Cerebellar nuclear complex (tissue), 1 donor: ENCODE measurements at regions not wholly inside any gene's neighbourhood (a gene's known extent, or its start where the extent isn't known, plus 50 kb on each side); places are given as distances from the start of the nearest gene placed in this dataset.

ENCODE experiments used
- DNase-seq, 2 experiments: peaks; one replicate each; lab custom pipeline; 2025; lab: John Stamatoyannopoulos, UW

DNA sequence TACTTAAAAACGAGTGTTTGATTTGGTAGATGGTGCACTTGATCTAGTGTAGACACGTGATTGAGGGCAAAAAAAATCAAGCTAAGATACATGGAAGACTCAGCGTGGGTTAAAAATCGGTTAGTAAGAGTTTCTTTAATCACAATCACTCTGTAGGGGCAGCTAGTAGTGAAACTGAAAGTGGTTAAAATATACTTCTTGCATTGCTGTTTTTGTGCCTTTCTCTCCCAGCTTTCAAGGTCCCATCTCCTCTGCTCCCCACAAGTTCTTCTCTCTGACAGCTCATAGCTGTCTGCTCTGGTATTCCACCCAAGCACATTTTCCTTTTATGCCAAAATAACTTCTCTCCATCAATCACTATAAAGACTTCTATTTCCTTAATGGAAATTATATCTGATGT, 1089.7 kb downstream of the EFNB2 start:
- no peak for DNase-seq

- no peak for DNase-seq
These were observed 1092.3 kb downstream of the EFNB2 start for GRCh38 chr13:105442949-105443699.

- DNase-seq, result no peak
These were observed 1093.4 kb downstream of the EFNB2 start for GRCh38 chr13:105442040-105442439.

DNA sequence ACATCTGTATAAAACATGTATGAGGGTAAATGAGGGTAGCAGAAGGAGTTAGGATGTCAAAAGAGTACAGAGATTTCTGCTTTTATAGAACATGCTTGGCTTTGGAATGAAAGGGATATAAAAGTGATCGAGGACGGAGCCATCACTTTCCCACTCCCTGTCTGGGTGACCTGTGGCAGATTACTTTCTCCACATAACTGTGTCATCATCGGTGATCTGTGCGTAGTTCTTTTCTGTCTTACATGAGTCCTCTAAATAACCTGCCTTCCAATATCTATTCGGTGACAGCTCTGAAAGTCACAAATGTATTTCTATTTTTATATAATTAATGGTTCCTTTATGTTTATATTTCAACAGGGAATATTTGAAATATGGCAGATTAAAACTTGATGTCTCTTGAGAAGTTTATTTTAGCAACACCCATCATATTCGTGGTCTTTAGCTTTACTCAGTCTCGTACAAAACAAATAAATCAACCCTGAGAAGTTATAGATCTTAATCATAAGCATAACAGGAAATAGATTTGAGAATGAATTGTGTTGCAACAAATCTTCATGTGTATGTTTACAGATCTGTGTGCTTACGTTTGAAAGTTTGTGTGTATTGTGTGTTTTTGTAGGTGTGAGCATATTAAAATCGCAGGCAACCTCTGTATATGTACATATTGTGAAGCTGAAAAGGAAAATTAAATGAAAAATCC, 1094.3 kb downstream of the EFNB2 start:
- DNase-seq, result no peak

DNA sequence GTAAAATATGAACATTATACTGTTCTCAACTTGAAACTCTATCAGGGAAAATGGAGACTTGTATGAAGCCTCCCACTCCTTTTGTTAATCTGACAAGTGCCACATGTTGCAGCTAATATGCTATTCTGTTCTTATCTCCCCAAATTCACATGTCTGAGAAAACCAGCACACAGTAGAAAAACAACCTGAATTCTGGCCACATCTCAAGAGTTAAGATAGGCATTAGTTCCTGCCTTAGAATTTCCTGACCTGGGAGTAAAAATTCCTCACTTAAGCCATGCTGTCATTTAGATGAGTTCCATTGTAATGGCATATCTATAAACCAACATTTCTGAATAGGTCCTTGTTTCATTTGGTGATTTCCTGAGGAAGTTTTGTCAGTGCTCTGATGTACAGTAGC, 1098.5 kb downstream of the EFNB2 start:
- no peak for DNase-seq

DNA sequence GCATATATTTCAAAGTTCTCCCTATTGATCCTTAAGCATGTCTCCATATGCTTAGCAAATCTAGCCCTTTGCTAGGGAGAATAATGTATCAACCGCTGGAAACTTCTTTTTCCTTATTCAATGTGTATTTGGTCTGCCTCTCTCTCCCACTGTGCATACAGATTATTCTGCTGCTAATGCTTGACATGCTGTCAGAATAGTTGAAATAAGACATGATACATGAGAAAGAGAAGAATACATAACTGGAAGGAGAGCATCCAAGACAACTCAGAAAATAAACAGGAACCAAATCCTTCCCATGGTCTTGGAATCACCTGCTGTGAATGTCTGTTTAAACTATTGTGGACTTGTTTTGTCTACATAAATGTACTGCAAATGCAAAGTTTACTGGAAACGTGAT, 1103.0 kb downstream of the EFNB2 start:
- DNase-seq, result no peak

- no peak for DNase-seq
These were observed 1106.7 kb downstream of the EFNB2 start for GRCh38 chr13:105428811-105429210.

- DNase-seq, result no peak
These were observed 1109.0 kb downstream of the EFNB2 start for GRCh38 chr13:105426441-105426840.

- DNase-seq, result no peak
These were observed 1120.8 kb downstream of the EFNB2 start for GRCh38 chr13:105414639-105415038.

DNA sequence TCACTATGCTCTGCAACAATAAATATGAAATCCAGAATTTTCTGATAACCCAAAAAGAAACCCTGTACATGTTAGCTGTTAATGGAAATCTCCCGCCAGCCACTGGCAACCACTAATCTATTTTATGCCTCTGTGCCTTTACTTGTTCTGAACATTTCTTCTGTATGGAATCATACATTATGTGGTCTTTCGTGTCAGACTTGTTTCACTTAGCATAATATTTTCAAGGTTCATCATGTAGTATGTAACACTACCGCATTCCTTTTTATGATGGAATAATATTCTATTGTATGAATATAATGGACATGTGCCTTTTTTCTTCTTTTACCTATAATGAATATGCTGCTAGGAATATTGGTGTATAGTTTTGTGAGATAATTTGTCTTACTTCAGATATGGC, 1123.3 kb downstream of the EFNB2 start:
- no peak for DNase-seq

GRCh38 chr13:105410602-105411001, 1124.9 kb downstream of the EFNB2 start:
- DNase-seq, result no peak

DNA sequence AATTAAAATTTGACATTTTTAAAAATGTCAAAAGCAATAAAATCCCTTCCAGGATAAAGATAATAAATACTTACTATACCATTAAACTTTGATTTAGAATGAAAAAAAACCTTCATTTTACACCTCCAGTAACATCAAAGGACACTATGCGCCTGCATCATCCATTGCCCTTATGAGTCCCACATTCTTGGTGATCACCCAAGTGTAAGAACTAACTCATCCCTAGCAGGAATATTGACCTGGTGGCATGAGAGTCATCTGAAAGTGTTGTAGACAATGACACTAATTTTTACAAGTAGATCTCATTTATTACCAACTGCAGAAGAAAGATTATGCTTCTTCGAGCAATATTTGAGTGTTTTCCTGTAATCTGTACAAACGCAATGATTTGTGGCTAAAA, 1128.9 kb downstream of the EFNB2 start:
- DNase-seq, result no peak

GRCh38 chr13:105403086-105403485, 1132.4 kb downstream of the EFNB2 start:
- no peak for DNase-seq

DNA sequence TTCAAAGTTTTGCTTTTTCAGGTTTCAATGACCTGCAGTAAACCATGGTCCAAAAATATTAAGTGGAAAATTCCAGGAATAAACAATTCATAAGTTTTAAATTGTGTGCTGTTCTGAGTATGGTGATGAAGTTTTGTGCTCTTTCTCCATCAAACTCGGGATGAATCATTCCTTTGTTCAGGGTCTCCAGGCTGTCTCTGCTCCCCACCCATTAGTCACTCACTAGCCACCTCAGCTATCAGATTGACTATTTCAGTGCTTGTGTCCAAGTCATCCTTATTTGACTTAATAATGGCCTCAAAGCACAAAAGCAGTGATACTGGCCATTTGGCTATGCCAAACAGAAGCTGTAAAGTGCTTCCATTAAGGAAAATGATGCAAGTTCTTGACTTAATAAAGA, 1140.4 kb downstream of the EFNB2 start:
- DNase-seq, result no peak

DNA sequence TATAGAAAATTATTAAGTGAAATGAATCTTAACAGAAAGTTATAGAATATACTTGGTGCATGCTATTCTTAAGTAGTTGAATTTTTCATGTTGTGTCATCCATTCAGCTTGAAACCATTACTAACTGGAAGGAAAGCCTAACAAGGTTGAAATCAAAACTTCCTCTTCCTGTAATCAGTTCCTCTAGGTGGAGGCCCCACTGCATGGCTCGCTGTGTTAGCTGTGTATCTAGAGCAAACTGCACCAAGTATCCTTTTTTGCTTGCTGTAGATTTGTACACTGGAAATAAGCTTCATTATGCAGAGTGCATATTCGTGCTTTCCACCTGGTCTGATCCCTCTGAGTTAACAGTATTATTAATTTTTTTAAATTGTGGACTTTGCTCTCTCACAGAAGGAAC, 1146.1 kb downstream of the EFNB2 start:
- no peak for DNase-seq

DNA sequence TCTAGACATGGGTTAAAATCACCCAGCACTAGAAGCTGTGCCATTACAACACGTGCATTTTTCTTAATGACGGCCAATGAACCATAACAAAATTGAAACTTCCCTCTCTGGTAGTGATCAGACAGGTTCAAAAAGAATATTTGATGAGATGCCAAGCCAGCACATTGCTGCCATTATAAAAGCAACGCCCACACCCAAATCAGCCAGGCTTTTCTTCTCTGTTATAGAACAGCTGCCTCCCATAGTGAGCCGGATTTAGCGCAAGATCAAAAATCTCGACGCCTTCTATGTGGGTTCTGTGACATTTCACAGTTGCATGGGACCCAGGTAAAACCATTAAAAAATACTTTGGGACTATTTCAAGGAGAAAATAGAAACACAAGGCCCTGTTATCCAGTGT, 1158.0 kb downstream of the EFNB2 start:
- no peak for DNase-seq

DNA sequence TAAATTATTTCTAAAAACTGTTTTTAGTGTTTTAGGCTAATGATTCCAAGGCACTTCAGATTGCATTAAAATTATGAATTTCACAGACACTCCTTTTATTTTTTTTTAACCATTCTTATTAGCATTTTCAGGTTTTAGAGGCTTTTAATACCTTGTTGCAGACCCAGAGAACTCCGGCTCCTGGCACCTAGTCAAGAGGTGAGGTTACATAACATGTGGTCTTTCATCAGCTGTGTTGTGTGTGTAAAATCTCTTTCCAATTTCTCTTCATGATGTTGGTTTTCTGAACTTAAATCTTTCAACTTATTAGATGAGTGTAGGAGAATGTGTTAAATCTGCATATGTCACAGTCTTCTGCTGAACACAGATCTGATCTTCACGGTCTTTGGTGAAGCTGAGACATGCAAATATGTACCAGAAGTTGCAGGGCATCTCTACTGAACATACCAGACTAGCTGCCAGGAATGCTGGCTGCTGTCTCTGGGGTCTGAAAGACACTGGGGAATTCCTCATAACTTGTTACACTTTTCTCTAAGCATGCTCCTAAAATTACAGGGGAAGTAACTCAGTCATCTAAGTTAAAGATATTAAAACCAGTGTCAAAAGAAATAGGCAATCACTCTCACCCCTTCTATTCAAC, 1165.3 kb downstream of the EFNB2 start:
- no peak for DNase-seq

DNA sequence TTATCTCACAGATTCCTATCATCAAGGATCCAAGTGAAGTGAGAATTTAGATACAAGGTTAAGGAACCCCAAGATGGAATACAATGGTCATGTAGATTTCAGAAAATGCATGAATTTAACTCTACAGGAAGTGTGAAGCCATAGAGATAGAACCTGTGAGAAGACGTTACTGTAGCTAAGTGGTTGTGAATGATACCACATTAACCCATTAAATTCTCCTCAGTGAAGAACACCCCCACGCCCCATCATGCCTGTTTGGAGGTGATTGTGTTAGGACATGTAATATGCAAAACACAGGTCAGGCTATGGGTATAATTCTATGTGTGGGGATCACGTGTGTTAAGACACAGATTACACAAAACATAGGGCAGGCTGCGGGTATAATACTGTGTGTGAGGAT, 1166.7 kb downstream of the EFNB2 start:
- DNase-seq, result no peak

GRCh38 chr13:105365831-105366230, 1169.6 kb downstream of the EFNB2 start:
- no peak for DNase-seq

GRCh38 chr13:105365021-105365550, 1170.4 kb downstream of the EFNB2 start:
- no peak for DNase-seq

DNA sequence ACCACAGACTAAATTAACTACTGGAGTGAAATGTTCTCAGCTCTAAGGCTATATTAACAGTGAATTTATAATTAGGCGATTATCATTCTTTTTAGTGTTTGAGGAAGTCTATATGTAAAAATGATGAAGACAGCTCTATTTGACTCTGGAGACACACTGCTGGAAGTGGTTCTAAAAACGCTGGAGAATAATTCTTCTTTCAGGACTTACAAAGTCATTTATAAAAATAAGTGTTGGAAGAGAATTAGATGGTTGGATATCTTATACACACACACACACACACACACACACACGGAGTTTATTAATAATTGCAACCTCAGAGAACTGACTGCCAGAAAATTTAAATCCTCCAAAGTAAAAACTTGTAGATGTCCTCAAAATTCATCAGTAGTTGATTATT, 1171.3 kb downstream of the EFNB2 start:
- no peak for DNase-seq

DNA sequence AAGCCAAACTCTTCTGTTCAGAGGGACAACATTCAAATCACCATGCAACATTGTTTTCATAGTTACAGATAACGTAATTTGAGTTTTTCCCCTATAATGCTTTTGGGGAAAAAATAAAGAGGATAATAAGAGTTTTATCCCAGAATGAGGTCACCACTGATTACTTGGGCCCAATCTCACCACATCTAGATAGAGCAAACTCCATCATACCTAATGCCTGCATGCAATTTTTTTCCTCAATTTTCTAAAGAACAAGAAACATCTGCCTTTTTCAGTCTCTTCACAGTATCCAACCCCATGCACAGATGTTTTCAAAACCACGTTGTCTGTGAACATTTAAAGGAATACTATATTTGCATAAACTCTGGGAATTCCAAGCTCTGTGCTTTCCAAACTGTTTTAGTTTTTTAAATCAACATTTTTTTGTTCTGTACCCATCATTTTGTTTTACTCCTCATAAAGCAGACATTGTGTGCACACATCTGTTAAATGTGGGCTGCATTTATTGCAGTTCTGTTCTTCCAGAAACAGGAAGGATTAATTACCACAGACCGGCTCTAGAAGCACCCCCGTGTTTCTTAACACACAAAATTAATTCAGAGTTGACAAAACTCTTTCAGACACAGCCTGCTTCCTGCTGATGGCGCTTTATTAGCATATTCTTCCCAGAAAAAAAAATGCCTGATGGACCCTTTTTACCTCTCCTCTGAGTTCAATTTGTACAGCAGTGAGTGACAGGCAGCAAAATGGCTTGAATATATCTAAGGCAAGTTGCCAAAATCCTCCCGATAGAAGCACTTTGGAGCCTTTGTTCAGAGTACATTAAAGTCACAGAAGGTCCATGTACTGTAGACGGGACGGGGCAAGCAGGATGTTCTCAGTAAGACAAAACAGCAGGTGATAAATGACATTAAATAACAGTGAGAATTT, 1171.9 kb downstream of the EFNB2 start:
- DNase-seq, result no peak
